Progenitor cell of endocrine pancreas (in vitro differentiated cells): ENCODE measurements at regions not wholly inside any gene's neighbourhood (a gene's known extent, or its start where the extent isn't known, plus 50 kb on each side); places are given as distances from the start of the nearest gene placed in this dataset.

Source experiments
- DNase-seq: peaks from one replicate; pipeline ENCODE4 v3.0.0; 2021; ENCODE audit warnings: low spot score; ENCODE audit not compliant: unreplicated experiment
- H3K27ac Mint-ChIP-seq: 2 replicates; pipeline ENCODE4 v1.8.0; 2021; ENCODE audit warnings: mild to moderate bottlenecking, moderate library complexity, mixed read lengths
- H3K27me3 Mint-ChIP-seq: 2 replicates; pipeline ENCODE4 v1.8.0; 2021; ENCODE audit warnings: mixed read lengths
- H3K36me3 Mint-ChIP-seq: 2 replicates; pipeline ENCODE4 v1.8.0; 2022; ENCODE audit warnings: mixed read lengths; ENCODE audit not compliant: insufficient read depth
- H3K4me1 Mint-ChIP-seq: 2 replicates; pipeline ENCODE4 v1.8.0; 2021; ENCODE audit warnings: low read depth, mixed read lengths
- H3K4me3 Mint-ChIP-seq: 2 replicates; pipeline ENCODE4 v1.8.0; 2021; ENCODE audit warnings: low read depth, mild to moderate bottlenecking, moderate library complexity, mixed read lengths
- H3K9me3 Mint-ChIP-seq: 2 replicates; pipeline ENCODE4 v1.8.0; 2021; ENCODE audit warnings: low read depth, mixed read lengths
- TF ChIP-seq, protein P1 (sequence below): fragments of 200-600 bp; sonication (generic); IDR thresholded peaks from one replicate; pipeline ENCODE4 v1.5.0; 2021; ENCODE audit warnings: antibody characterized with exemption, mild to moderate bottlenecking; ENCODE audit not compliant: unreplicated experiment

- TF ChIP-seq, protein P1, sequence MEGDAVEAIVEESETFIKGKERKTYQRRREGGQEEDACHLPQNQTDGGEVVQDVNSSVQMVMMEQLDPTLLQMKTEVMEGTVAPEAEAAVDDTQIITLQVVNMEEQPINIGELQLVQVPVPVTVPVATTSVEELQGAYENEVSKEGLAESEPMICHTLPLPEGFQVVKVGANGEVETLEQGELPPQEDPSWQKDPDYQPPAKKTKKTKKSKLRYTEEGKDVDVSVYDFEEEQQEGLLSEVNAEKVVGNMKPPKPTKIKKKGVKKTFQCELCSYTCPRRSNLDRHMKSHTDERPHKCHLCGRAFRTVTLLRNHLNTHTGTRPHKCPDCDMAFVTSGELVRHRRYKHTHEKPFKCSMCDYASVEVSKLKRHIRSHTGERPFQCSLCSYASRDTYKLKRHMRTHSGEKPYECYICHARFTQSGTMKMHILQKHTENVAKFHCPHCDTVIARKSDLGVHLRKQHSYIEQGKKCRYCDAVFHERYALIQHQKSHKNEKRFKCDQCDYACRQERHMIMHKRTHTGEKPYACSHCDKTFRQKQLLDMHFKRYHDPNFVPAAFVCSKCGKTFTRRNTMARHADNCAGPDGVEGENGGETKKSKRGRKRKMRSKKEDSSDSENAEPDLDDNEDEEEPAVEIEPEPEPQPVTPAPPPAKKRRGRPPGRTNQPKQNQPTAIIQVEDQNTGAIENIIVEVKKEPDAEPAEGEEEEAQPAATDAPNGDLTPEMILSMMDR: no peak
- H3K36me3 Mint-ChIP-seq: no peaks in the 10 kb centered on the region
- no peaks in the 10 kb centered on the region for H3K27me3 Mint-ChIP-seq
- no peak overlapping the region for H3K27ac Mint-ChIP-seq
- H3K9me3 Mint-ChIP-seq: no peaks in the 10 kb centered on the region
- H3K4me1 Mint-ChIP-seq: peaks cover 7% of the 10 kb centered on the region
- H3K4me3 Mint-ChIP-seq: no peak overlapping the region
- no peak for DNase-seq
These were observed 765.4 kb downstream of the SORCS1 start for GRCh38 chr10:106399112-106399511.

DNA sequence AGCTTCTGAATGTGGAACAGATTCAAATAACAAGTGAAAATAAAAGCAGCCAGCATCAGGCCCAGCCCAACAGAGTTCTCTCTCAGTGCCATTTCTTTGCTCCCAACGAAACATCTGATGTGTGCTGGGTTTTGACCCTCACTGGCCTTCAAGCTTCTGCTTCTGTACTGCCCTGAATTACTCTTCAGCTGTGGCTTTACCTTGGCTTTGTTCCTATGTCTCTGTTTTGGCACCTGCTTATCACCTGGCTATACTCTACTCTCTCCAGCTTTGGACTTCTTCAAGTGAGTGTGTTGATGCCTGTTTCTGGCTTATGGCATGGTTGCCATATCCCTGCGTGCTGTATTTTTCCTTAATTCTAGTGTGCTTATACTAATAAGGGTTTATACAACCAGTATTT lies 768.3 kb downstream of the SORCS1 start:
- H3K9me3 Mint-ChIP-seq: no peaks in the 10 kb centered on the region
- H3K27me3 Mint-ChIP-seq: no peaks in the 10 kb centered on the region
- H3K4me3 Mint-ChIP-seq: no peak overlapping the region
- no peak overlapping the region for H3K27ac Mint-ChIP-seq
- DNase-seq: no peak
- TF ChIP-seq, protein P1: no peak
- H3K36me3 Mint-ChIP-seq: no peaks in the 10 kb centered on the region
- peaks cover 7% of the 10 kb centered on the region for H3K4me1 Mint-ChIP-seq

GRCh38 chr10:106395041-106395749 lies 769.3 kb downstream of the SORCS1 start:
- Mint-ChIP-seq H3K4me3 (no peak overlapping the region), H3K27ac (no peak overlapping the region), H3K27me3 (no peaks in the 10 kb centered on the region), H3K36me3 (no peaks in the 10 kb centered on the region), H3K4me1 (peaks cover 7% of the 10 kb centered on the region), H3K9me3 (no peaks in the 10 kb centered on the region)
- TF ChIP-seq, protein P1: no peak
- no peak for DNase-seq

GRCh38 chr10:106392778-106393177 lies 771.7 kb downstream of the SORCS1 start:
- Mint-ChIP-seq H3K9me3 (no peaks in the 10 kb centered on the region), H3K4me1 (peaks cover 2% of the 10 kb centered on the region)

DNA sequence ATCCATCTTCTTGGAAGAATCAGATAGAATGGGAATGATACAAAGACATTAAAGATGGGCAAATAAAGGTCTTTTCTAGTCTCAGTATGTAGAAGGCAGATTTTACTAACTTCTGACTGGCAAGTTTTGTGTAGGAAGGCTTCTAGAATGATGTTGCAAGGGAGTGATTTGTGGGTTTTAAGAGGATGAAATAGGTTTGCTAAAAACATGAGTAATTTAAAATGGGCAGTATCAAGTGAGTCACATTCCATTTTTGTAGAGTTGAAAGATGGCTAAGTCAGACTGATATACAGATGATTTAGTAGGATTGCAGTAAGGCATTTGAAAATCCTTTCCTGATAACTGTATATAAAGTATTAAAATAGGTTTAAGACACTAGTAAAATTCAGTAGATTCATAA lies 777.4 kb downstream of the SORCS1 start:
- Mint-ChIP-seq H3K4me3 (no peak overlapping the region), H3K9me3 (no peaks in the 10 kb centered on the region), H3K4me1 (no peaks in the 10 kb centered on the region), H3K27ac (no peak overlapping the region), H3K36me3 (no peaks in the 10 kb centered on the region), H3K27me3 (no peaks in the 10 kb centered on the region)
- no peak for DNase-seq
- TF ChIP-seq, protein P1: no peak

More at GRCh38 chr10:106392778-106393177, 771.7 kb downstream of the SORCS1 start:
- Mint-ChIP-seq H3K36me3 (no peaks in the 10 kb centered on the region), H3K4me3 (no peak overlapping the region), H3K27ac (no peak overlapping the region), H3K27me3 (no peaks in the 10 kb centered on the region)
- DNase-seq: no peak
- TF ChIP-seq, protein P1: no peak
